NCI-H1417 (cell line): ENCODE measurements at regions not wholly inside any gene's neighbourhood (a gene's known extent, or its start where the extent isn't known, plus 50 kb on each side); places are given as distances from the start of the nearest gene placed in this dataset.
"Not testable (repeated sequence)": the region's sequence is repeated elsewhere in the genome, so short reads cannot be mapped to it uniquely, and the experiment has no call there.

Experiments used
- DNase-seq, 3 experiments: peaks; one replicate each; lab custom pipeline; 2025; lab: John Stamatoyannopoulos, UW

GRCh38 chr17:30731210-30732132, 93.0 kb downstream of the CRLF3 start:
- DNase-seq = peak; percentile 86 to 89 (median 86)

- not testable (repeated sequence) for DNase-seq
These were observed 93.7 kb downstream of the CRLF3 start for GRCh38 chr17:30730837-30731209.

- DNase-seq = not testable (repeated sequence)
These were observed 94.2 kb downstream of the CRLF3 start for GRCh38 chr17:30730171-30730836.

GRCh38 chr17:30729471-30730170, 94.9 kb downstream of the CRLF3 start:
- not testable (repeated sequence) for DNase-seq

GRCh38 chr17:30727517-30727916, 97.0 kb downstream of the CRLF3 start:
- not testable (repeated sequence) for DNase-seq

- not testable (repeated sequence) for DNase-seq
These were observed 97.8 kb downstream of the CRLF3 start for GRCh38 chr17:30726734-30727133.

DNA sequence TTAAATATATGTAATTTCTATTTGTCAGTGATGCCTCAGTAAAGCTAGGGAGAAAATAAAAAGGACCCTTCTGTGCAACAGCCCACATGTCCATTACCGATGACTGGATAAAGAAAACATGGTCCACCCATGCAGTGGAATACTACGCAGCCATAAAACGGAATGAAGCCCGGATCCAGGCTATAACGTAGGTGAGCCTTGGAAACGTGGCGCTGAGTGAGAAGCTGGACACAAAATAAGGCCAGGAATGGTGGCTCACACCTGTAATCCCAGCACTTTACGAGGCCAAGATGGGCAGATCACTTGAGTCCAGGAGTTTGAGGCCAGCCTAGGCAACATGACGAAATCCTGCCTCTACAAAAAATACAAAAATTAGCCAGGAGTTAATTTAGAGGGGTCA, 98.2 kb downstream of the CRLF3 start:
- not testable (repeated sequence) for DNase-seq

- not testable (repeated sequence) for DNase-seq
These were observed 100.3 kb downstream of the CRLF3 start for GRCh38 chr17:30724034-30724650.

GRCh38 chr17:30722114-30722780, 102.2 kb downstream of the CRLF3 start:
- DNase-seq = not testable (repeated sequence)

DNA sequence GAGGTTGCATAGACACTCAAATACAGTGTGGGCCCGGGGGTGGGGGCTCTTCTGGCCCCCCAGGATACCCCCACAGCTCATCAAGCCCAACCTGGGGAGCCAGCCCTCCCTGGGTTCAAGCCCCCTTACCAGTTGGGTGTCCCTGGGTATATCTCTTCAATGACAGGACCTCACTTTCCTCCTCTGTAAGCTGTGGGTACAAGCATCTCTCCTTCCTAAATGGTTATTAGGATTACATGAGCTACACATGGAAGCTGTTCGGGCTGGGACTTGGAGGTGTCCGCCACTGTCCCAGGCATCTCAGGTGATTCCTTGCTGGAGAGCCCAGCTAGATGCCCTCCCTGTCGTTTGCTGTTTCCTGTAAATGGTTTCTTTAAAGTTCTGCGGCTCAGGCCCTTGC, 103.5 kb downstream of the CRLF3 start:
- DNase-seq = not testable (repeated sequence)

DNA sequence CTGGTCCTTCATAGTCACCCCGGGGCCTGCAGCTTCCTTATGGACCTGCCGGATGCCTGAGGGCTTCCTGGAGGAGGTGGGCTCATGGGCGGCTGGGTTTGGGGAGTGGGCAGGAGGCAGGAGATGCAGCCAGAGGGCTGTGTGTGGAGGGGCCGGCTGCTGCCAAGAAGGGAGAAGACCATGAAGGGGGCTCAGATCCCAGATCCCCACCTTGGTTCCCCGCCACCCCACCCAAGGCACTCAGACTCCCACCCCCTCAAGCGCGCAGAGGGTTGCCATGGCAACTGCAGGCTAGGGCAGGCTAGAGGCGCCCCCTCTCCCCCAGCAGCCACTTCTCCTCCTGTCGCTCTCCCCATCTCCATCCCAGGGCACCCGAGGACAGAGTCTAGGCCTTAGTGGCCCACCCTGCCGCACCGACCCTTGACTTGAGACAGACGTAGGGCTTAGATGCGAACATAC, 104.5 kb downstream of the CRLF3 start:
- DNase-seq = no peak

- peak; percentile 13 to 60 (median 33) for DNase-seq
These were observed 105.1 kb downstream of the CRLF3 start for GRCh38 chr17:30719131-30719973.

GRCh38 chr17:30718691-30719090, 105.8 kb downstream of the CRLF3 start:
- DNase-seq = not testable (repeated sequence)

DNA sequence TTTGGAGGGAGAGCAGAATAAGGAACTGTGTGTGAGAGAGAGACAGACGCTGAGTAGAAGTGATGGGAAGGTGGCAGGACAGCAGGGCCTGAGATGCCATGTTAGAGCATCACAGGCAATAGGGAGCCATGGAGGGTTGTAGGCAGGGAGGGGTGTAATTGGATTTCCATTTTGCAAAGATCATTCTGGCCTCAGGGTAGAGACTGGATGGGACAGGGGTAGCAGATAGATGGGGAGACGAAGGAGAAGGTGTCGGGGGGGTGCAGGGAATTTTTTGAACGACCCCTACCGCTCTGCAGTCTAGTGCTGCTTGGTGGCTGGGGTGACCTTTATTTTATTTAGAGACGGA, 106.4 kb downstream of the CRLF3 start:
- DNase-seq = not testable (repeated sequence)

GRCh38 chr17:30717291-30718098, 107.0 kb downstream of the CRLF3 start:
- DNase-seq = no peak

DNA sequence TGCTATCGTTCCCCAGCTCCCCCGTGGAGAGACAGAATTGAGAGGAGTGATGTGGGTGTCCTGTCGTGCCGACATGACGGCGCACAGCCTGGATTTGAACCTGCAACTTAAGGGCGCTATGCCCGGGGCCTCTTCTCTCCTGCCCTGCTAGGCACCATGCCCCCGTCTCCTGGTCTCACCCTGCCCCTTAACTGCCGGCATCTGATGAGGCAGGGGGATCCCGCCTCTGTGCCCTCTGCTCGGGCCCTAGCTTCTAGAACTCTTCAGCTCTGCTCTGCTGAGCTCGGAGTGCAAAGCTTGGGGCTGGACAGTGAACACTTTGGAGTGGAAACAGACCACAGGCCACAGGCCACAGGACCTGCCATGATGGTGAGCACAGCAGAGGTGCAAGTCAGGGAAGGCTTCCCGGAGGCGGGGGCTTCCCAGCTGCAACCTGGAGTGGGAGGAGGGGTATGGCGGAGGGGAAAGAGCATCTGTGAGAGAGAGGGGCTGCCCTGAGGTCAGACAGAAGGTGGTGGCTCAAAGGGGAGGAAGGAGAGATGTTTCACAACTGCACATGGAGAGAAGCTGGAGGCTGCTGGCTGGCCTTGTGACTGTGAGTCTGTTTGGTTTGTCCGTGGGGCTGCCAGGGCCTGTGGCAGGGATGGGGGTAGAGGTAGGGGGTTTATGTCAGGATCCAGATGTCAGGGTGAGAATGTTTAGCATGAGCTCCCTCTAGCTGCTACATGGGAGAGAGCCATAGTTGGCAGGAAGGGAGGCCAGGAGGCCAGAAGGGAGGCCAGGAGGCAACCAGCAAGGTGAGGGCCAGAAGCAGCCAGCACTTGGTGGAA, 107.8 kb downstream of the CRLF3 start:
- DNase-seq = no peak

DNA sequence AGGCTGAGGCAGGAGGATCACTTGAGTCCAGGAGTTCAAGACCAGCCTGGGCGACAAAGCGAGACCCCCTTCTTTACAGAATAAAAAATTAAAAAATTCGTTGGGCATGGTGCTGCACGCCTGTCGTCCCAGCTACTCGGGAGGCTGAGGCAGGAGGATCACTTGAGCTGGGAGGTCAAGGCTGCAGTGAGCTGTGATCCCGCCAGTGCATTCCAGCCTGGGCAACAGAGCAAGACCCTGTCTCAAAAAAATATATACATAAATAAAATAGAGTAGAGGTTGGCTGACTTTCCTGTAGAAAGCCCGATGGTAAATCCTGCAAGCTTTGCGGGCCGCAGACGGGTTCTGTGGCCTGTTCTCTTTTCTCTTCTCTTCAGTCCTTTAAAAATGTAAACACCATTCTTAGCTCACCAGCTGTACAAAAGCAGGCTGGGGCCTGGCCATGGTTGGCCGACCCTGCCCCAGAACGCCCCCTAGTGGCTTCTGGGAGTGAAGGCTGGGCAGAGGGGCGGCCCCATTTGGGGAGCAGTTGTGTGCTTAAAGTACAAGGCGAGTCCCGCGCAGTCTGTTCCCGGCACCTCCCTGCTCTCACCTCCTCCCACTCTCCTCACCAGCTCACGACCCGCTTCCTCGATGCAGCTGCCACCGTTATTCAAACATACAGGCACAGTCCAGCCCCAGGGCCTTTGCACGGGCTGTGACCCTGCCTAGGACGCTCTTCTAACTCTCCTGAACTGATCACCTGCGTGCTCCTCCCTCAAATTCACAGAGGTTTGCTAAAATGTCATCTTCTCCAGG, 109.5 kb downstream of the CRLF3 start:
- DNase-seq = not testable (repeated sequence)

DNA sequence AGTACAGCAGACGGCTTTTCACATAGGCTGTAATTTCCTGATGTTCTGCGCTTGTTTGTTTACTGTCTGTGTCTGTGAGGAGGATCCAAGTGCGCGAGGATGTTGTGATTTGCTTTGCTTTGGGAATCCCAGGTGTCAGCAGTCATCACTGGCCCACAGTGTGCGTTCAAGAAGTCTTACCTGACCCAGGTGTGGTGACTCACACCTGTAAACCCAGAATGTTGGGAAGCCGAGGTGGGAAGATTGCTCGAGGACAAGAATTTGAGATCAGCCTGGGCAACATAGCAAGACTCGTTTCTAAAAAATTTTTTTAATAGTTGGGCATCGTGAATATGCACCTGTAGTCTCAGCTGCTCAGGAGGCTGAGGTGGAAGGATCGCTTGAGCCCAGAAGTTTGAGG, 110.7 kb downstream of the CRLF3 start:
- DNase-seq = peak in 1 of 3 experiments; percentile 33
